GM21390 (cell line): ENCODE measurements at regions not wholly inside any gene's neighbourhood (a gene's known extent, or its start where the extent isn't known, plus 50 kb on each side); places are given as distances from the start of the nearest gene placed in this dataset.

Experiments
- ATAC-seq: cut with Tn5 transposase; IDR thresholded peaks from one replicate; pipeline ENCODE4 v1.9.1; 2021; ENCODE audit not compliant: unreplicated experiment

GRCh38 chr6:113466526-113466925 is 390.6 kb upstream of the MARCKS start:
- ATAC-seq, result no peak

DNA sequence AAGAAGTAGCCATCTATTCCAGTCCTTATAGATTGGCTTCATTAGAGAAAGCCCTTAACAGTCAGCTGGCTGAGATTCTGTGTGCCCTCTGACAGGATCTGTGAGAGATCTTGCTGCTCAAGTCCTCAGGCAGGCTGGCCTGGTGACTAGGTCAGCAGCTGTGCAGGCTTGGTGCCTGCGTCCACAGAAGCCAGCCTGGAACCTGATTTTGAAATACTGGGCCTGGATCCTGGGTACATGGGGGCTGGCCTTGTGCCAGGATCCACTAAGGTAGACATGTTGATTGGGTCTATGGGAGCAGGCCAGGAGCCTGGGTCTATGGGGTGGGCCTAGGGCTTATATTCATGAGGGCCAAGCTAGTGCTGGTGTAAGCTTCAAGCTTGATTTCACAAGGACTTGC is 381.8 kb upstream of the MARCKS start:
- ATAC-seq, result no peak

DNA sequence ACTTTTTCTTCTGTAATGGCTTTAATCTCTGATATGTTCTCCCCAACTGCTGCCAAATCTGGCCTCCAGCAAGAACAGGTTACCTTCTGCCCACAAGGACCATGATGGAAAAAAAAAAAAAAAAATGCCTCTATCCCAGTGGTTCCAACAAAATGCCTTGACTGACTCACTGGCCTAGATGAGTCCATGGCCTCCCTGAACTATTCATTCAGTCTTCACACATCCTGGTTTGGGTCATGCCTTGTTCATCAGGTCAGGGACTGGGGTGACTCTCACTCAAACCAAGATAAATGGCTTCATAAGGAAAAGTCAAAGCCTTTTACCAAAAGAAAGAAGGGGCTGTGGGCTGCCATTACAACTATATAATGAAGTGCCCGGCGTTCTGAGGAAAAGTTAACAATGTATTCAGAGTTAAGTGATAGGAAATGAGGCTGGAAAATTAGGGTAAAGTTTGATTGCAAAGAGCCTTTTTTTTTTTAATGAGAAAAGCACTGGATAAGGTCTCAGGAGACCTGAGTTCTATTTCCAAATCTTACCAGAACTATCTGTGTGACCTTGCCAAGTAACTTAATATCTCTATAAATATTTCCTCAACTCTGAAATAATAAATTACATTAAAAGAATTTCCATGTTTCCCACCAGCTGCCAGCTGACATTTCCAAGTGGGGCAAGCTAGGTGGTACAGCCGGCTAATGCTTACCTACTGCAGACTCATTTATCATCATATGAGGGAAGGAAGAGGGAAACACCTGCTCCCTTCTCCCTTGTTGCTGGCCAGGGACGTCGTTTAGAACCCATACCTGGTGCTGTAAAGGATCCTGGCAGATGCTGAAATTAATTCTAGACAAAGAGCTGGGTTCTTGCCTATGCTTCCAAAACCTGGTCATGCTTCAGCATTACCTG is 380.0 kb upstream of the MARCKS start:
- ATAC-seq, result no peak

- ATAC-seq, result no peak
These were observed 376.5 kb upstream of the MARCKS start for GRCh38 chr6:113480616-113481015.

GRCh38 chr6:113481458-113481857 is 375.7 kb upstream of the MARCKS start:
- ATAC-seq, result no peak

- no peak for ATAC-seq
These were observed 375.2 kb upstream of the MARCKS start for GRCh38 chr6:113481910-113482309.

DNA sequence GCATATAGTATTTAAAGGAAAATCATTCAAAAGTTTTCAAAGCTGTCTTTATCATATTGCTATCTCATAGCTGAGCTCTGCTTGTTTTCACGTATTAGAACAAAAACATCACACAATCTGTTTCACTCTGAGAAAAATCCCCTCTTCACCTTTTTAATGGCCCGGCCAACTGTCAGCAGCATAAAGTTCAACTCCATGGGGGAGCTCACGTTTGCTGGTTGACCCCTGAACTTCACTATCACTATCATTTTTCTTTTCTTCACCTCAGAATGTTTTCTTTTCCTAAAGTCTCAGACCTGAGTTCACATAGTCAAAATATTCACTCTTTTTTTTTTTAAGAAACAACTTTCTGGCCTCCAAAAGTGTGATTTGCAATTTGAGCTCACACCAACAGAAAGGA is 374.4 kb upstream of the MARCKS start:
- no peak for ATAC-seq

- ATAC-seq, result no peak
These were observed 370.9 kb upstream of the MARCKS start for GRCh38 chr6:113486199-113486598.

- ATAC-seq, result no peak
These were observed 369.6 kb upstream of the MARCKS start for GRCh38 chr6:113487489-113488058.

DNA sequence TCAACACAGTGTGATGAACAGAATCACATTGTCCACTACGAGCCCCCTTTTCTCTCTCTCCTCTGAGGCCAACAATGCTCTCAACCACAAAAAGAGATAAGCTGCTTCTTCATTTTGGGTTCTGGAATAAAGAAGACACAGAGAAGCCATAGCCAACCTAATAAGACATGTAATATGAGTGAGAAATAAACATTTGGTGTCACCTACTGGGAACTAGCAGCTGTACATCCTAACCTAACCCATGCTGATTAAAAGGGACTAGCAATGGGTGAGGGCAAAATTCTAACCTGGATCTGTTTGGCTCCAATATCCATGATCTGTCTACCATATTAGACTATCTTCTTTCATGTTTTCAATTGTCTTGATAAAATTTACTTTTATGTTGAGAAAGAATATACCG is 369.1 kb upstream of the MARCKS start:
- ATAC-seq, result no peak

DNA sequence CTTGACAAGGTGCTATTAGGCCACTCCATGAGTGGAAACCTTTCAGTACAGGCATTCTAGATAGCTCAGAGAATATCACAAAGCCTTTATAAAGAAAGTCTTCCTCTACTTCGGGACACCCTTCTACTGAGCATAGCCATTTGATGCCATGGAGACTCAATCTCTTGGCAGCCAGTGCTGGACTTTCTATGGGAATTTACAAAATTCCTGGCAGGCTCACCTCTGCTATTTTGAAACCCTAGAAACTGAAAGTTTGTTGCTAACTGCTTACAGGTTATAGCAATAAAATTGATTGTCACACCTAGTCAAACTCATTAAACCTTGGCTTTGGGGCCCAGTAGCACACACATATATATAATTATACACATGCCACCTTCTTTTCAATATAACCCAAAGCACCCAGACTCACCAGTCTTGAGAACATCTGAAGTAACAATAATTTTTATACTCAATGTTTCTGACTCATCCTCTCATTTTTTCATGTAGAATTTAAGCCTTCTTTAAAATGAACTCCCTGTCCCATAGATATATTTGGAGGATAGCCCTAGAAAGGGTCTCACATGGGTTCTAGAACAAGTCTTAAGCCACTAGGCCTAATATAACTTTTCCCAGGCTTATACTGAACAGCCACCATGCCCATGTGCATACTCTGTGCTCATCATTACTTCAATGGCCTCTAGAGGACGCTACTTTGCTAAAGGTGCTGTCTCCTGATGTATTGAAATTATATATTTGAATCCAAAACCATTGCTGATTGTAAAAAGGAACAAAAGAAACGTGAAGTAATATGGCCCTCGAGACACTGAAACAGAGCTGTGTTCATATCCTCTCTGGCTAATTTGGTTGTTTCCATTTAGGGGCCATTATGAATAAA is 368.1 kb upstream of the MARCKS start:
- ATAC-seq, result no peak

GRCh38 chr6:113489952-113490746 is 367.0 kb upstream of the MARCKS start:
- no peak for ATAC-seq

DNA sequence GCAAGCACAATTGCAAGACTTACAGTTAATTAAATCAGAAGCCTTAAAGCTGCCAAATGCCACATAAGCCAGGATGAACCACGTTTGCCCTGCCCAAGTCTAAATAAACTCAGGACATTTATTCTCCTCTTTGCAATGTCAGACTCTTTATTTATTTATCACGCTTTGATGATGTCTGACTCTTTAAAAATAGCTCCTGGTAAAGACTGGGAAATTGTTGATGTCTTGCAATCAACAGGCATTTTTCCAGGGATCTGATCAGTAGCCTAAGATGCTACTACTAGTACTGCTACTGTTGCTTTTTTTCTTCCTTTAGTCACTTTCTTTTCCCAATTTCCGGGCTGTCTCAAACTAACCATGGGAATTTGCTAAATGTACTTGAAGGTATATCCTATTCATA is 365.8 kb upstream of the MARCKS start:
- no peak for ATAC-seq

DNA sequence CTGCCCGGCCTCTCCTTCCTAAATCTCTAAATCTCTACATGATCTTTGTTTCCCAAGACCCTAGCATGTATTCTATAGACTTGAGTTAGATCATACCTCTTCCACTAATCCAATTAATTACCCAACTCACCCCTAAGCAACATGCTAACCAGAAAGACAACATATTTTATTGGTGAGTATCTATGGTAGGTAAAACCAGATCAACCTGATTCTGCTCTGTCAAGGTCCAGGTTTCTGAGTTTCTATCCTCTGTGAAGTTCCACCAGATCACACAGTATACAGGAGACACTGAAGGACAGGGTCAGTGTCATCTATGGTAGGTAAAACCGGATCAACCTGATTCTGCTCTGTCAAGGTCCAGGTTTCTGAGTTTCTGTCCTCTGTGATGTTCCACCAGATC is 363.2 kb upstream of the MARCKS start:
- ATAC-seq, result no peak

DNA sequence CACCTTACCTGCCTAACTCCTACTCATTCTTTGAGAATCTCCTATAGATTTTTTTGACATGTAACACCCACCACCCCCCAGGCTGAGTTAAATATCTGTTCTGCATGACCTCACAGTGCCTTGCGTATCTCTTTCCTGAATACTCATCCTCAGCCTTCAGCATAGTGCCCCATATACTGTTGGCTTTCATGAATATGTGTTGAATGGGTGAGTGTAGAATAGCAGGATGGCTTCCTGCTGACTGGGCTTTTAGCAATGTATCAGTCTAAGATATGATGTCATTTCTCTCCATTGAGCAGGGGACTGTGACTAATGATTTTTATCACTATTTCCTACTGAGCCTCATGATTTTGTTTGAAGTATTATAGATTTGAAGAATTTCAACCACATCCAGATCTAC is 361.6 kb upstream of the MARCKS start:
- ATAC-seq, result no peak

GRCh38 chr6:113496166-113496565 is 361.0 kb upstream of the MARCKS start:
- ATAC-seq, result no peak

- ATAC-seq, result no peak
These were observed 356.9 kb upstream of the MARCKS start for GRCh38 chr6:113500221-113500620.

GRCh38 chr6:113505084-113505699 is 352.0 kb upstream of the MARCKS start:
- no peak for ATAC-seq

DNA sequence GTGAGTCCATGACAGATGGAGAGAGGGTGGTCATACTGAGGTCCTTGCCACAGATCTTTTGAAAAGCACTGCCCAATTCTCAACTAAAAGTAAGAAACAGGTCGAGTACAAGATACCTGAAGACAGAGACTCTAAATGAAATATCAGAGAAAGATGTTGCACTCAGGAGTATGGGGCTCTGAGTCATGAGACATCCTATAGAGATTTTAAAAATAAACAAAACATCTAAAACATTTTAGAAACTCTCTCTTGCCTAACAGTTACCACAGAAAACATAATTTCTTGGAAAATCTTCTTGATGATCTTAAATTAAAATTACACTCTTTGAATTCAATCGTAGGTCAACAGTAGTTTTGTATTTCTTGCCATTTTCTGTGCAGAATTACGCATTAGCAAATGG is 348.9 kb upstream of the MARCKS start:
- no peak for ATAC-seq

DNA sequence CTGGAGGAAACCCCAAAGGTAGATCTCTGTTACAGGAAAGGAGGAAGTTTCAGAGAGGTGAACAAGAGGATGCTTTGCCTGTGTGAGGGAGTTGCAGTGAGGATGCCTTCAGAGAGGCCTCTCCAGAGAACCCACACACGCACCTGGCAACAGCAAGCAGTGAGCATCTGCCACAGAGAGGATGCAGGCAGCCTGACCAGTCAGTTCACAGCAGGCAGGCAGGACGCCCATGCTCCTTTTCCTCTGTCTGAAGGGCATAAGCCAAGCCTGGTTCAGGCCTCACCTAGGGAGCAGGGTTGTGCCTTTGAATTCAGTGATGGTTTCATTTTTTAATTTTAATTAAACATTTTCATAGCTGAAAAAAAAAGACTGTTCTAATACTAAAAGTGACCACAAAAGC is 346.0 kb upstream of the MARCKS start:
- ATAC-seq, result no peak
